Fibroblast of lung (primary cell): ENCODE measurements at regions not wholly inside any gene's neighbourhood (a gene's known extent, or its start where the extent isn't known, plus 50 kb on each side); places are given as distances from the start of the nearest gene placed in this dataset.
"Not testable (repeated sequence)": the region's sequence is repeated elsewhere in the genome, so short reads cannot be mapped to it uniquely, and the experiment has no call there.

Experiments used
- DNase-seq, 2 donors: peaks; one replicate each; pipeline versions ENCODE4 v3.0.0 to v3.0.0-alpha.2; 2010; ENCODE audit warnings: low read depth in 2 of 2
- H2AFZ ChIP-seq: 2 replicates; pipeline ENCODE4 v1.5.1; 2012; ENCODE audit warnings: low read length, control low read depth, inconsistent platforms
- H3K27ac ChIP-seq: 2 replicates; pipeline ENCODE4 v1.5.1; 2011; ENCODE audit warnings: low read length, control low read depth; ENCODE audit not compliant: insufficient read depth
- H3K27me3 ChIP-seq: 2 replicates; pipeline ENCODE4 v1.5.1; 2011; ENCODE audit warnings: mild to moderate bottlenecking, low read length; ENCODE audit not compliant: control insufficient read depth, insufficient read depth
- H3K36me3 ChIP-seq: 2 replicates; pipeline ENCODE4 v1.5.1; 2011; ENCODE audit warnings: low read length; ENCODE audit not compliant: control insufficient read depth, insufficient read depth
- H3K4me1 ChIP-seq: 2 replicates; pipeline ENCODE4 v1.5.1; 2011; ENCODE audit warnings: low read length; ENCODE audit not compliant: control insufficient read depth, insufficient read depth; ENCODE audit errors: extremely low read depth
- H3K4me2 ChIP-seq: 2 replicates; pipeline ENCODE4 v1.5.1; 2011; ENCODE audit warnings: low read length, control low read depth; ENCODE audit not compliant: insufficient read depth; ENCODE audit errors: extremely low read depth
- H3K4me3 ChIP-seq, 4 experiments: fragments of 200-600 bp in 1 of 4; sonication (generic) in 1 of 4; replicated peaks in 1 of 4; 2 replicates each; pipeline ENCODE4 v1.5.1; 2011 to 2016; ENCODE audit warnings: low read length in 4 of 4, low read depth in 3 of 4, mild to moderate bottlenecking in 3 of 4, control low read depth in 2 of 4, inconsistent platforms in 1 of 4, mixed read lengths in 1 of 4; ENCODE audit not compliant: insufficient read depth in 1 of 4; ENCODE audit errors: control extremely low read depth in 1 of 4
- H3K79me2 ChIP-seq: 2 replicates; pipeline ENCODE4 v1.5.1; 2012; ENCODE audit warnings: mild to moderate bottlenecking, low read length, inconsistent platforms; ENCODE audit not compliant: control insufficient read depth, insufficient read depth
- H3K9ac ChIP-seq: 2 replicates; pipeline ENCODE4 v1.5.1; 2011; ENCODE audit warnings: mild to moderate bottlenecking, low read length, control low read depth; ENCODE audit not compliant: insufficient read depth
- H3K9me3 ChIP-seq: 2 replicates; pipeline ENCODE4 v1.5.1; 2012; ENCODE audit warnings: low read depth, low read length; ENCODE audit not compliant: control insufficient read depth, insufficient read depth
- H4K20me1 ChIP-seq: 2 replicates; pipeline ENCODE4 v1.5.1; 2011; ENCODE audit warnings: low read length; ENCODE audit not compliant: control insufficient read depth, insufficient read depth; ENCODE audit errors: extremely low read depth
- EZH2 ChIP-seq: IDR thresholded peaks from 2 replicates; pipeline ENCODE4 v1.5.1; 2012; ENCODE audit warnings: low read length, control low read depth, mild to moderate bottlenecking; ENCODE audit errors: missing control alignments
- TF ChIP-seq, protein P1 (sequence below), 2 donors: IDR thresholded peaks in 1 of 2; conservative IDR thresholded peaks in 1 of 2; 1 replicate in 1 of 2; 2 replicates in 1 of 2; pipeline ENCODE4 v1.5.1; 2011 to 2012; ENCODE audit warnings: low read length in 2 of 2, control low read depth in 1 of 2, inconsistent platforms in 1 of 2, low read depth in 1 of 2, mild to moderate bottlenecking in 1 of 2

DNA sequence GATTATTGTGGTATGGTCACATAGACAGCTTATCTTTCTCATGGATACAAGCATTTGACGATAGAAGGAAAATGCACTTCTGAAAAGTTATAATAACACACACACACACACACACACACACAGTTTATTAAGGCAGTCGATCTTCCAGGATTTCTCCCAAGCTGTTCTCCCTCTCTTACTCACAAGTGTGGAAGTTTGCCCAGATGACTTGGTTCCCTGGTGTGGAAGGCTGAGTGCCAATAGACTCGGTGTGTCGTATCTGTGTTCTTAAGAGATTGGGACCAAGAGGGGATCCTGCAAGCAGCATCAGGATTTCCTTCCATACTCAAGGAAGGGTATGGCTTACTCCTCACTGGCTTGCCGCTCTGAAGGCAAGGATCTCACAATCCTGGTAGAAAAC lies 279.6 kb downstream of the HS3ST3B1 start:
- H3K9ac ChIP-seq: no peak overlapping the region
- H3K27ac ChIP-seq: no peak overlapping the region
- H3K27me3 ChIP-seq: peaks cover 3% of the 10 kb centered on the region
- no peaks in the 10 kb centered on the region for H3K79me2 ChIP-seq
- no peaks in the 10 kb centered on the region for H3K9me3 ChIP-seq
- TF ChIP-seq, protein P1, sequence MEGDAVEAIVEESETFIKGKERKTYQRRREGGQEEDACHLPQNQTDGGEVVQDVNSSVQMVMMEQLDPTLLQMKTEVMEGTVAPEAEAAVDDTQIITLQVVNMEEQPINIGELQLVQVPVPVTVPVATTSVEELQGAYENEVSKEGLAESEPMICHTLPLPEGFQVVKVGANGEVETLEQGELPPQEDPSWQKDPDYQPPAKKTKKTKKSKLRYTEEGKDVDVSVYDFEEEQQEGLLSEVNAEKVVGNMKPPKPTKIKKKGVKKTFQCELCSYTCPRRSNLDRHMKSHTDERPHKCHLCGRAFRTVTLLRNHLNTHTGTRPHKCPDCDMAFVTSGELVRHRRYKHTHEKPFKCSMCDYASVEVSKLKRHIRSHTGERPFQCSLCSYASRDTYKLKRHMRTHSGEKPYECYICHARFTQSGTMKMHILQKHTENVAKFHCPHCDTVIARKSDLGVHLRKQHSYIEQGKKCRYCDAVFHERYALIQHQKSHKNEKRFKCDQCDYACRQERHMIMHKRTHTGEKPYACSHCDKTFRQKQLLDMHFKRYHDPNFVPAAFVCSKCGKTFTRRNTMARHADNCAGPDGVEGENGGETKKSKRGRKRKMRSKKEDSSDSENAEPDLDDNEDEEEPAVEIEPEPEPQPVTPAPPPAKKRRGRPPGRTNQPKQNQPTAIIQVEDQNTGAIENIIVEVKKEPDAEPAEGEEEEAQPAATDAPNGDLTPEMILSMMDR (conservative IDR thresholded peaks at IDR 0.05 in 1 of 2, IDR thresholded peaks at IDR 0.05 in 1 of 2; ENCODE audit: low read depth in 1 of 2, low read length in 2 of 2): no peak
- TF ChIP-seq EZH2: no peak
- H3K4me3 ChIP-seq: no peak overlapping the region
- no peaks in the 10 kb centered on the region for H3K4me1 ChIP-seq
- H3K4me2 ChIP-seq: no peak overlapping the region
- DNase-seq: peak in 1 of 2 donors; percentile 59
- H3K36me3 ChIP-seq: no peaks in the 10 kb centered on the region
- H2AFZ ChIP-seq: no peak overlapping the region
- no peaks in the 10 kb centered on the region for H4K20me1 ChIP-seq

DNA sequence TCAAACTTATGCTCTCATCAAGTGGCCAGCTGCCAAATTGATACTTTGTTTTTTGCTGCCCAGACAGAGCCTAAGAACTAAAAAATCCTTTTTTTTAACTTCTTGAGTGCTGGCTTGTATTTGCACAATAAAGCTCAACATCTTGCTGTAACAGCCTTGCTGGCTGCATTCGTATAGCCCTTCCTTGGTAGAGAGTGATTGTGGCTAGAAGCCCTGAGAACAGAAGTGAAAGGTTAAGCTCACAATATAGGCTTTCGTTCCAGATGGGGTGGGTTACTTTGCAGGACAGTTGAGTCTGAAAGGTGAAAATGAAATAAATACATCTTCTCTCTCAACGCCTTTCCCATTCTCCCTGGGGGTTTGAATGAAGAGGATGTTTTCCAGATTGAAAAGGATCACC lies 278.8 kb downstream of the HS3ST3B1 start:
- H3K36me3 ChIP-seq: no peaks in the 10 kb centered on the region
- H4K20me1 ChIP-seq: no peaks in the 10 kb centered on the region
- no peak overlapping the region for H2AFZ ChIP-seq
- H3K4me2 ChIP-seq: no peak overlapping the region
- no peak overlapping the region for H3K27ac ChIP-seq
- H3K4me1 ChIP-seq: no peaks in the 10 kb centered on the region
- H3K9ac ChIP-seq: no peak overlapping the region
- no peak overlapping the region for H3K4me3 ChIP-seq
- no peak for TF ChIP-seq EZH2
- TF ChIP-seq, protein P1 (conservative IDR thresholded peaks at IDR 0.05 in 1 of 2, IDR thresholded peaks at IDR 0.05 in 1 of 2; ENCODE audit: low read depth in 1 of 2, low read length in 2 of 2): no peak
- DNase-seq: peak in 1 of 2 donors; percentile 5
- peaks cover 5% of the 10 kb centered on the region for H3K27me3 ChIP-seq
- no peaks in the 10 kb centered on the region for H3K9me3 ChIP-seq
- no peaks in the 10 kb centered on the region for H3K79me2 ChIP-seq

DNA sequence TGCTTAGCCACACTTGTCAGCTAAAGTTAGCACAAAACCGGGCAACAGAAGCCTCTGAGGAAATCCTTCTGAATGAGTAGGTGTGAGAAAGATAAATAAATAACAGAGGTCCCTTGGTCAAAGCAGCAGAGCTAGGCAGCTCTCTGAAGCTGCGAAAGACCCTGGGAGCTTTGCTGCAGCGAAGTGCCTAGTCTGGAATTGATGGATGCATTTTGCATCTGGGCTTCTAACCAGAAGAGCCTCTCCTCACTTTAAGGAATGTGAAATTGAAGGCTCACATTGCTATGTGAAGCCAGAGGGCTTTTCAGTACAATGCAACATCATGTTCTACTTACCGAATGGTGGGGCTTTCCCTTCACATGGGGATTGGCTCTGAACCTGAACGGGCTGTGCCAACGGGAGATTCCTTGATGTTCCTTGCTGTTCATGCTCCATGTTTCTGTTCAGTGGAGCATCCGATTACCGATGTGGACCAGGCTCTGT lies 274.6 kb downstream of the HS3ST3B1 start:
- no peaks in the 10 kb centered on the region for H3K79me2 ChIP-seq
- H3K27ac ChIP-seq: no peak overlapping the region
- H3K9me3 ChIP-seq: no peaks in the 10 kb centered on the region
- no peaks in the 10 kb centered on the region for H3K36me3 ChIP-seq
- TF ChIP-seq, protein P1 (conservative IDR thresholded peaks at IDR 0.05 in 1 of 2, IDR thresholded peaks at IDR 0.05 in 1 of 2; ENCODE audit: low read depth in 1 of 2, low read length in 2 of 2): no peak
- no peak for TF ChIP-seq EZH2
- peak in 1 of 2 donors; percentile 89 for DNase-seq
- no peak overlapping the region for H3K4me2 ChIP-seq
- H2AFZ ChIP-seq: no peak overlapping the region
- no peak overlapping the region for H3K9ac ChIP-seq
- H3K27me3 ChIP-seq: peaks cover 5% of the 10 kb centered on the region
- H3K4me1 ChIP-seq: no peaks in the 10 kb centered on the region
- H4K20me1 ChIP-seq: no peaks in the 10 kb centered on the region
- H3K4me3 ChIP-seq: no peak overlapping the region

DNA sequence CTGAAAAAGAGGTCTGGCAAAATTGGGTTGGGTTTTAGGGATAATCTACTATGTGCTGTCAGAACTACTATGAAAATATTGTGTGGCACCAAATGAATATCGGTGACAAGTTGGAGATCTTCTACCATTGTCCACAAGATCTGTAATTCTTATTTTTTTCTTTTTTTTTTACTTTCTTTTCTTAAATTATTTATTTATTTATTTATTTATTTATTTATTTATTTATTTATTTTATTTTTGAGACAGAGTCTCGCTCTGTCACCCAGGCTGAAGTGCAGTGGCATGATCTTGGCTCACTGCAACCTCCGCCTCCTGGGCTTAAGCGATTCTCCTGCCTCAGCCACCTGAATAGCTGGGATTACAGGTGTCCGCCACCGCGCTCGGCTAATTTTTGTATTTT lies 259.4 kb downstream of the HS3ST3B1 start:
- not testable (repeated sequence) for H3K4me2 ChIP-seq, H4K20me1 ChIP-seq, H3K4me1 ChIP-seq, H3K27me3 ChIP-seq, H3K36me3 ChIP-seq, H2AFZ ChIP-seq, H3K4me3 ChIP-seq, H3K9me3 ChIP-seq, H3K9ac ChIP-seq, H3K27ac ChIP-seq, H3K79me2 ChIP-seq, DNase-seq
